GM19328 (cell line): ENCODE measurements at regions not wholly inside any gene's neighbourhood (a gene's known extent, or its start where the extent isn't known, plus 50 kb on each side); places are given as distances from the start of the nearest gene placed in this dataset.
"Not testable (repeated sequence)": the region's sequence is repeated elsewhere in the genome, so short reads cannot be mapped to it uniquely, and the experiment has no call there.

ENCODE experiments used
- ATAC-seq: cut with Tn5 transposase; IDR thresholded peaks from one replicate; pipeline ENCODE4 v1.9.1; 2021; ENCODE audit warnings: mild to moderate bottlenecking, moderate library complexity; ENCODE audit not compliant: unreplicated experiment

DNA sequence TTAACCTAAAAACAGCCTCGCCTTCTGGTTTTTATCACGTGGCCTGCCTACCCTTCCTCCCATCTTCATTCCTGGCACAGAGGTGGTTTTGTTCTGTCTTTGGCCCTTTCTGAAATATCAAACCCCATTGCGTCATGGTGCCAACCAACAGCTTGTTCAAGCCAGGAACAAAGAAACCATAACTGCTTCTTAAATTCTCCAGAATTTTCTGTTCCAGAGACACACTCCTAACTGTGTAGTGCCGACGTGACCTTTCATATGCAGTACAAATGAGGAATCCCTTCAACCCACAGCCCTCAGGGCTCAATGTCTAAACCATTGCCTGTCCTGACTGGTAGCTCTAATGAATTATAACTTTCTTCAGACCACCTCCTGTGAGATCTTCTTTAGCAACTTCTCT, 82.2 kb upstream of the TNP1 start:
- no peak for ATAC-seq

DNA sequence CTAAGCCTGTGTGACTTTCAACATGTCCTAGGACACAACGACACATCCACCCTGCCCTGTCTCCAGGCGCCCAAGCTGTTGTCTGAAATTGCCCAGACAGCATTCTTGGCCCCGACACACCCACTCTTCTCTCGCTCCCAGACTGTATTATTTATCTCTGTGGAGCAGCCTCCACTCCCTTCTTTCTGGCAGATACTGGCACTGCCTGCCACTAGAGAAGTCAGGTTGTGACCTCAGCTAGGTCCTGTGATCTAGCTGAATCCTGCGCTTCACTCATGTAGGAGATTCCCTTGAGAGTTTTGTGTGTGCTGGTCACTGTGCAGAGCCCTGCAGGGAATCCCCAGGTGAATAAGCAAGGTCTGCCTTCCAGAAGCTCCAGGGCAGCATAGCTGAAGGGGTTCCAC, 77.1 kb upstream of the TNP1 start:
- no peak for ATAC-seq

DNA sequence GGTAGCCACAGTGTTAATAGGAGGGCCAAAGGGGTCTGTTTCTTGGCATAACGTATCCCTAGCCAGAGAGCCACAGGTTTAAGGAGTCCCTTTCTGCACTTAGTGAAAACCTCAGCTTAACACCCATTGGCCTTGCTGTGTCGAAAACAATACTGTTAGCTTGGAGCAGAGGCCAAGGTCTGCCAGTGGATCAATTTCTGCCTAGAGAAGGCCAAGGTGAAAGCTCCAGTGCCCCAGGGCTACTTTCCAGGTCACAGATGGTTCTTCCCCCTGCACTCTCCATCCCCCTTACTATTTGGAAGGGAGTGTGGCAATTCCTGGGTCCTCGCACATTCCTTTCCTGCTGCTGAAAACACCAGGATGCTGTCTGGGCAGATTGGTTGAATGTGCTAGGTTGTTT, 74.8 kb upstream of the TNP1 start:
- ATAC-seq: no peak

DNA sequence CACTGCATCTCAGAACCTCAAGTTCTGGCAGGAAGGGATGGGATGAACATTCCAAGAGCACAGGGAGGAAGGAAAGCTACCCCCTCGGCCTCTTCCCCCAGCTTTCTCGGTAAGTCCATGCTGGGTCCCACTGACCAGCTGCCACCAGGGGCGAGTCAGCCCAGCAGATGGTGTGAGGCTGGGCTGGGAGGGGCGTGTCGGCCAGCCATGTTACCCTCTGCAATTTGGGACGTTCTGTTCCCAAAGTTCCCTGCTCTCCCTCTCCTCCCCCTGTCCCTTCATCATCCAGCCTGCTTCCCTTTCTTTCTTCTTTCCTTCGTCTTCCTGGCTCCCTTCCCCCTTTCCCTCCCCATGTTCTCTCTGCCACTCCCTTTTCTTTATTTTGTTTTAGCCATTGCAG, 74.3 kb upstream of the TNP1 start:
- ATAC-seq: no peak

DNA sequence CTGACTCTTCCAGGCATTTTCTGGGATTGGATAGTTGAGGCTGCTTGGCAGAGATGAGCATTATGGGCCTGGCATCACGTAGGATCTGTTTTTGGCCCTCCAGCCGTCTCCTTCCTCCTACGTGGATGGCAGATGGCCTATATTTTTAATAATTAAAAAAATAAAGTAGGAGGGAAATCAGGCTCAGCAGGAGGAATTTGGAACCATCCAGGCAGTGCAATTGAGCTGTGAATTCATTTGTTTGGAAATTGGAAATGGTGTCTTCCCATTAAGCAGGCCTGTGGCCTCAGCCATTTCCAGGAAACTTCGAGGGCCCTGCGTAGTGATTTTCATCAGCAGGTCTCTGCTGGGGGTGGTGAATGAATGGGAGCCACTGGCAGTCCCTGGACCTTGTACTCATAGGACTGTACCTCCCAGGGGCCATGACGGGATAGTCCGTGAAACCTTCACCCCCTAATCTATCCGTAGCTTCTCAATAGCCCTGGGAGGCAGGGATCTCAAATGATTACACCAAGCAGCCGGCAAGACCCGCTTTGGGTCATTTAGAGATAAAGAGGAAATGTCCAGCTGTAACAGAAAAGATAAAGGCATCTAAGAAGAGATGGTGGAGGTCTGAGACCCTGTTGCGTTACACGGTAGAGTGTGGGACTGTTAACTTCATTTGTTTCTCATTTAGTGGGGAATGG, 73.1 kb upstream of the TNP1 start:
- ATAC-seq: no peak

DNA sequence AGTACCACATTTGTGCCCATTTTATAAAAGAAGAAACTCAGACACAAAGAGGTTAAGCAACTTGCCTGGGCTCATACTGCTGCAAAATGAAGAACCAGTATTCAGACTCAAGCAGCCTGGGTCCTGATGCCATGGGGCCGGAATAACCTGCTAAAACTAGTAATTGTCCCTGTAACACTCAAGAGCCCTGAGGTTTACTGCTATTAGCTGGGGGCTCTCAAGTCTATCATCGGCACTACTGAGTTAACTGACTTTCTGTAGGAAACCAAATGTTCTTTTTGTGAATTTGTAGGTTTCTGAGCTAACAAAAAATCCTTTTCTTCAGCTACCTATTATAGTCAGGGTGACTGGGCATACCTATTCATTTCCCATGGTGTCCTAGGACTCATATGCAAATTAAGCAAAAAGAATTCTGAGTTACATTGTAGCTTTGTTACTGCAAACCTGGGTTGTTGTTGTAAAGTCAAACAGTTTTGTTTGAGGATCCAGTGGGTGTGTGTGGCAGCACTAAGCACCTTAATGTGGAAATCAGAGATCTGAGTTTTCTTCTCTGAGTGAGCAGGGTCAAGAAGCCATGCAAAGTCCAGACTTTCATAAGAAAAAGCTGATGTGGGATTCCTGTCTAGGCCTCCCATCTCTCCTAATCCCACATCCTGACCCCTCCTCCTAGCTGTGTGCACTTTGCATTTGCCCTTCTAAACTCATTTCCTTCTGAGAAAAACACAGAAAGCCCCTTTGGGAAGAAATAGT, 72.4 kb upstream of the TNP1 start:
- no peak for ATAC-seq

DNA sequence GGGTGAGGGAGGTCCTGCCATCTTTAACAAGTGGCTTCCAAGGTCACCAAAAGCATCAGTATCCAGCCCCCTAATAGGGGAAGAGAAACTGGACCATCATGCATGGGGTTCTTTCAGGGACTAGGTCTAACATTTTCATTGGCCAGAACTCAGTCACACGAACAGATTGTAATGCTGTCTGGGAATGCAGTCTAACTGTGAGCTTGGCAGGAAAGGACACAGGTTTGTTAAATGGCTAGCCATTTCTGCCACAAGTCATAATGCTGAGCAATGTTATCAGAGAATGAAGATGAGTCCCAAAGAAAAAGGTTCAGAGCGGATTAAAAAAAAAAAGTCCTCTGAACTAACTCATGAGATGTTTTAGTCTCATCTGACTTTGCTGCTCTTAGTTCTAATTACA, 70.9 kb upstream of the TNP1 start:
- no peak for ATAC-seq

DNA sequence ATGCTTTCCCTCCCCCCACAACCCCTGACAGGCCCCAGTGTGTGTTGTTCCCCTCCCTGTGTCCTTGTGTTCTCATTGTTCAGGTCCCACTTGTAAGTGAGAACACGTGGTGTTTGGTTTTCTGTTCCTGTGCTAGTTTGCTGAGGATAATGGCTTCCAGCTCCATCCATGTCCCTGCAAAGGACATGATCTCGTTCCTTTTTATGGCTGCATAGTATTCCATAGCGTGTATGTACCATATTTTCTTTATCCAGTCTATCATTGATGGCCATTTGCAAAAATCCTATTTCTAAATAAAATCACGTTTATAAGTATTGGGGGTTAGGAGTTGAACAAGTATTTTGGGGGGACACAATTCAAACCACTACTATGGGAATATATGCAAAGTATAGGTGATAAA, 69.5 kb upstream of the TNP1 start:
- ATAC-seq: not testable (repeated sequence)

DNA sequence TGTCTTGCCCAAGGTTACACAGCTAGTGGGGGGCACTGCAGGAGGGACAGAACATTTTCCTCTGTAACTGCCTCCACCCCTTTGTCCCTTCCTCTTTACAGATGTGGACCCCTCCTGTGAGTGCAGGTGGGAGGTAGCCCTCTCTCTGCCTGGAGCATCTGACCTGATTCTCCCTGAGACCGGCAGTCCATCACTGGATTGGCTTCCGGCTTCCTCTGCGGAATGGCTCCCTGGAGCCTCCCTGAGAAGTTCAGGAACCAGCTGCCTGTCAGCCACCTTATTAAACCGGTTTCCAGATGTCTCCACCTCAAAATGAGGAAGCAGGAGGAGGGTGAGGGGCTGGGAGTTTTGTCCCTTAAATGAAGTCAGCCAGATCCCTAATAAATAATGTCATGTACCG, 67.3 kb upstream of the TNP1 start:
- no peak for ATAC-seq

DNA sequence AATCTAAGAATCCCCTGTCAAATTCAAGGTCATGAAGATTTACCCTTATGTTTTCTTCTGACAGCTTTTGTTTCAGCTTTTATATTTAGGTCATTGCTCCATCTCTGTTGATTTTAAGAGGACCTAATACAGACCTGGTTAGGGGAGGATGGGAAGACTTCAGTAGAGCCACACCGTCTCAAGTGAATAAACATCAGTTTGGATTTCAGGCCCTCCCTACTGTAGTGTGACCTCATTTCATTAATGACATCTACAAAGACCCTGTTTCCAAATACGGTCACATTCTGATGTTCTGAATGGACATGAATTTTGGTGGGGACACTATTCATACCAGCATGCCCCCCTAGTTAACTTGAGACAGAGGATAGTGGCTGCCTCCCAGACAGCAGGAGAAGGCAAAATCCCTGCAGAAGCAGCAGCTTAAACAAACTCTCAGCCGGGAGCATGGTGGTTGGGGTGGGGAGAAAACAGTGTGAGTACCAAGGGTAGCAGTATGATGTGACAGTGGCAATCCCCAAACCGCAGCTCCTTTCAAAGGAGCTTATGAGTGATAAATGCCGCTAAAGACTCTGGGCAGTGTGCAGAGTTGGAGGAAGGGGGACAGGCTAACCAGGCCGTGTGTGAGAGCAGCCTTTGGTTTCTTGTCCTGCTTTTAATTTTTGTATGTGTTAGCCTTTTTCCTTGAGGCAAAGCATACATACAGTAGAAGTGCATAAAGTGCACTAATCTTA, 65.9 kb upstream of the TNP1 start:
- no peak for ATAC-seq

DNA sequence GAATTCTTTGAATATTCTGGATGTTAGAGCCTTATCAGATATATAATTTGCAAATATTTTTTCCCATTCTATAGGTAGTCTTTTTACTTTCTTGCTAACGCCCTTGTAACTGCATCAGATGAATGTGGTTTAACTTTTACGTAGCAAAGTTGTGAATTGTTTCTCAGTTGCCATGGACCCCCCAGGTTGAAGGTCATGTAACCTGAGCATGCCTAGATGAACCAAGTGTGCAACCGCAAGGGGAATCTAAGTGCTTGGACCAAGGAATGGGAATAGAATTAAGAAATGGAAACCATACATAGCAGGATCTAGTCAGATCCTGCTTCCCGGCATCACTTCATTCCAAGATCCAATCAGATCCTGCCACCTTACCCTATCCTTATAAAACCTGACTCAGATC, 65.1 kb upstream of the TNP1 start:
- no peak for ATAC-seq

DNA sequence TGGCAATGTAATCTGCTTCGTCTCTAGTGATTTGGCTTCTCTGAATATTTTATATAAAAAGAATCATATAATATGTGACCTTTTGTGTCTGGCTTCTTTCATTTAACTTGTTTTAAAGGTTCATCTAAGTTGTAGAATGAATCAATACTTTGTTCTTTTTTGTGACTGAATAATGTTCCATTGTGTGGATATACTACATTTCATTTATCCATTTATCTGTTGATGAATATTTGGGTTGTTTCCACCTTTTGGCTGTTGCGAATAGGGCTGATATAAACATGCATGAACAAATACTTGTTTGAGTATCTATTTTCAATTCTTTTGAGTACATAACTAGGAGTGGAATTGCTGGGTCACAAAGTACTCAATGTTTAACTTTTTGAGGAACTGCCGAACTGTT, 63.8 kb upstream of the TNP1 start:
- ATAC-seq: no peak

DNA sequence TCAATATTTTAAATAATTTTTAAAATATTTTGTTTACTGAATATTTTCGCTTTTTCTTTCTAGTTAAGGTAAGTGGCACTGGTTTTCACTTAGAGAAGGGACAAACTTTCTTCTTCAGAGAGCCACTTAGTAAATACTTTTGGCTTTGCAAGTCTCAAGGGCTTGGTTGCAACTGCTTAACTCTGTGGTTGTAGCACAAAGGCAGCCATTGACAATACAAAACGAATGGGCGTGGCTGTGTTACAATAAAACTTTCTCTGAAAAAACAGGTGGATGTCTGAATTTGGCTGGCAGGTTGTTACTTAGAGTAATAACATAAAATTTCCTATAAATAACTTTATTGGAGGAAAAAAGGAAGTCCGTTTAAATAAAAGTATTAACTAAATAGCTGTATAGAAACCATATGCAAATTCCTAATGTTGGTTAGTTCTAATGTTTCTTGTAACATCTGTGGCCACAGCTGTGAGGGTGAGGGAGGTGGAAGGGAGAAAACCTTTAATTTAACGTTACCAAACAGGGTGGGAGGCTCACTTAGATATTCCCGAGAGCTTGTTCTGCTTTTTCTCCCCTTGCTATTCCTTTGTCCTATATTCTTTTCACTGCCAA, 62.4 kb upstream of the TNP1 start:
- ATAC-seq: peak; percentile 80

DNA sequence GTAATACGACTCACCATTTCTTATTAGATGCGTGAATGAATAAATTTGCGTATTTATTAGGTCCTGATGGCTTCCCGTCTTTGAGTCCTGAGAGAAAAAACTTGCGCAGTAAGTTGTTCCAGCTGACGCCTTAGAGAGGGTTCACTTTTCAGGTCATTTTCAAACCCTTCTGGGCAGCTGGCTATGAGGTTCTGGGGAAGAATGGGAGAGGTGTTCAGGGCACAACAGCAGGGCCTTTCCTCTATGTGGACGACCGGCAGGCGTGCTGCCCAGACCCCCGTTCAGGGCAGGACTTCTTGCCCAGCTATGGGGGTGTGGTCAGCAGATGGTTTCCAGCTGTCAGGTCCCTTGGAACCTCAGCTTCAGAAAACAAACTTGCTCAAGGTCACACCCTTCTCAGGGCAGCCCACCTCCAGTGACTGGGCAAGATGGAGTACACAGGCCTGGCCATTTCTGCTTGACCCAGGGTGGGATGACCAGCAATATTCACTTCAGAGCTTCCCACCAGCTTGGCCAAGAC, 61.1 kb upstream of the TNP1 start:
- ATAC-seq: no peak

DNA sequence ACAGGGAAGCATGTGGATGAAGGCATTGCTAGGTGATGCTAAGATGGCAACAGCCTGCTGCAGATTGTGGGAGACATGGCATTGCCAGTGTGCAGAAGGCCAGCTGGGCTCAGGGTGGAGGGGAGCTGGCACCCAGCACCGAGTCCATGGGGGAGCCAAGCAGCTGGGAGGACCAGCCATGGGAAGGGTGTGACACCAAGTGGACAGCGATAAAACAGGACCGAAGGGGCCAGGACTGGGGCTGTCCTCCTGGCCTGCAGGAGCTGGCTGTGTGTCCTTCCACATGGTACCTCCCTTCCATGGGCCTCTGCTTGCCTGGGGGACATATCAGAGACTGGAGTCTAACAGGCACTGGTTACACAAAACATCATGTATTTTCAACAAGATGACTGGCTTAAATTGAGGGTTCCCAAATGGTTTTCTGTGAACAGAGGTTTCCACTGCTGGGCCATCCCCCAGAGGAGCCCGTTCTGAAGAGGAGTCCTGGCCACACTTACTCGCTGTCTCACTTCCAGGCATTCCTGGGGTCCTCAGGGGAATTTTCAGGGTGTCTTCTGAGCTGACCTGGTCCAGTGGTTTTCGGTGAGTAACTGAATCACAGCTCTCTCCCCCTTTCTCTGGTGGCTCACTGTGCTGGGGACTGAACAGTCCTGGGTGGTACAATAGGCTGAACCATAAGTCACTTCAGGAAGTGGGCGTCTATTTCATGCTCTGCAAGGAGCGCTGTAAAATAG, 60.4 kb upstream of the TNP1 start:
- ATAC-seq: no peak

DNA sequence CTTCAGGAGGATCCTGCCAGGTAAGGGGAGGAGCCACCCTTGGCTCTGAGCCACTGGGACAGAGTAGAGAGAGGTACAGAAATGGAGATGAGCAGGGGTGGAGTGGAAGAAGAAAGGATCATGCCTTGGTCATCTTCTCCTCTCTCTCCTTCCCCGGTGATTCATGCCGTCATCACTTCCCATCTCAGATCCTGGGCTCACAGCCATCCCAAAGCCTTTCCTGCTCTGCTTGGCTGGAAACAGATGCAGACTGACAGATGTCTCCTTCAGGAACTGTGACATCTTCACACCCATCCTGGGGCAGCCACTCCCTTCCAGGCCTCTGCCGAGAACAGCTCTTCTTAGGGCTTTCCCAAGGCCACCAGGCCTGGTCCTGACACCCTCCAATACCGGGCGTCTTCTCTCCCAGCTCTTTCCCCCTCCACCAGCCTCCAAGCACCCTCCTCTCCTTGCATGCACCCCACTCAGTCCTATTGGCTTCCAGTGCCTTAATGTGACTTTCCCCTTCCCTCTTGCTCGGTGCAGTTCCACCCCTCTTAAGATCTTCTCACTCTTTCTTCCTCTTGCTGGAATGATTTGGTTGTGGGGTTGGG, 58.3 kb upstream of the TNP1 start:
- no peak for ATAC-seq

DNA sequence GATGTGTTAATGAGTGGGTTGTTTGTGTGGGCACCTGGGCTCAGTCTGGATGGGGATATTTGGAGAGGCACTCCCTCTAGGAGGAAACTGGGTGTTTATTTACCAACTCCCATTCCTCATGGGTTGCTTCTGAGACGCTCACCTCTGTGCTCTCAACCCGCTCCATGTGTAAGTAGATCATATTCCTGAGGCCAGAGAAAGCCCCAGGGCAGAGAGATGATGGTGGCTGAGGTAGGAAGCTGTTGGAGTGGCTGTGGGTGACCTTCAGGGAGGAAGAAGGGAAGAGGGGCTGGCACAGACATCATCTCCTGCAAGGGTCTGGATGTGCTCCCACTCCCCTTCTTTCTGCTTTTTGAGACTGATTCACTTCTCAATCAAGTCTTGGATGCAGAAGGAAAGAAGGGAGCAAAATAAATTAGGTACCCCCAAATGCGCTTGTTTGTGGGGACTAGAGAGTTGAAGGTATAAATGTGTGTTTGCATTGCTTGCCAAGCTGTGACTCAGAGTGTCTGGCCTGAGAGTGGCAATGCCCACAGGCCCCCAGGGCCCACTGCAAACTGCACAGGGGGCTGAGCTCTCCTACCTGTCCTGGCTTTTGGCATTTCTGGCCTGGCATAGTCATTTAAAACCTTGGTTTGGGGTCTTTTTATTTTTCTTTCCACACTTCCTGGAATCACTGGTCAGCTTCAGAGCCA, 57.2 kb upstream of the TNP1 start:
- no peak for ATAC-seq

DNA sequence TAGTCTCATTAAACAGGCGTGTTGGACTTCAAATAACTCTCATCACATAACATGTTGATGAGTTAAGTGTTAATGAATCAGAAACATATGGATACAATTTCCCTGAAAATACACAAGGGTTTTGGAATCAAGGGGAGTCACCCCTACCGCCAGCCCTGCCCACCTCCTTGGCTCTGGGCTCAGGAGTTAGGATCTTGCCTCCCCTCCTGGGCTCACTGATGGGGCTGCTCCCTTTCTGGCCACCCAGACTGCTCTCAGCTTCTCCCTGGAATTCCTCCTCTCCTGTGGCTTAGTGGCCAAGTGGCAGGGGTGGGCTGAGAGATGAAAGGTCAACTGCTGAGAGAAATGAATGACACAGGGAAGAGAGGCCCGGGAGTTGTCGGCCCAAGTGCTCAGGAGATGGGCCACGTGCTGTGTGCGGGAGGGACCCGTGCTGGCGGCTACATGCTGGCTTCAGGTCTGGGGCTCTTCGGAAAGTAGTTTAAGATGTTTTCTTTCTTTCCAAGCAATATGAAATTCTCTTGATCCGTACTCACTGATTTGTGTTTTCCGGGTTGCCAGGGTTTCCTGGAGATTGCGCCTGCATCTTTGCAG, 55.8 kb upstream of the TNP1 start:
- ATAC-seq: no peak

DNA sequence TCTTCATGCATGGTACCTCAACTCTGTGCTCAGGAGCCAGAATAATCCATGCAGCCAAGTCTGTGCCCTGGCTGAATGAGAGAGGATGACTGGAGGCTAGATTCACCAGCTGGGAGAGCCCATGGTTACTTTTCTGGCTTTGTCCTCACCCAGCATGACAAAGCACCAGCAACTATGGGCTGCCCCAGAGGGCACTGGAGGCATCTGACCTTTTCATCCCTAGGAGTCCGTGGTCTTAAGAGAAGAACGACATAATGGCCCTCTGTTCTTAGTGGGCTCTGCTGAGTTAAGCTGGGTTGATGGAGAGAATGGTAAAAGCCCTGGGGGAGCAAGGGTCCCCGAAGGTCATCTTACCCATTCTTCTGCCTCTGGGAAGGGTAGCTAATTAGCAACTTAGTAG, 54.6 kb upstream of the TNP1 start:
- no peak for ATAC-seq
